NCI-H1048 (cell line): ENCODE measurements at regions not wholly inside any gene's neighbourhood (a gene's known extent, or its start where the extent isn't known, plus 50 kb on each side); places are given as distances from the start of the nearest gene placed in this dataset.

Experiments
- DNase-seq: peaks from one replicate; lab custom pipeline; 2025; lab: John Stamatoyannopoulos, UW

DNA sequence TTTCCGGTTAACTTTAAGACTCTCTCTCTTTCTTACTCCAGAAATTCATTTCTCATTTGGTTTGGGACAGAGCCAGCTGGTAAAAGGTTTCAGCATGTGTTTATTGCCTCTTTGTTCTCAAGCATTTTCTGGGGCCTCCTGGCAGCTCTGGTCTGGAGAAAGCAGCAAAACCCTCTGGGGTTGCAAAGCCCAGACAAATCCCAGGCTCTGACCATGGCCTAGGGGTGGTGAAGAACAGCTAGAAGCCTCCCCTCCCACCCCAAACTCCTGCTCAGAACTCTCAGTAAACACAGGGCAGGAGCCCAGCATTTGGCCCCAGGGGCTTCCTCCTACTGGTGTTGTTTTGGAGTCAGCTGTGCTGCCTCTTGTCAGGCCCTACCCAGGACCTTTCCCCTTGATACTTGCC lies 124.2 kb upstream of the SERP2 start:
- DNase-seq = no peak

GRCh38 chr13:44252938-44253337 lies 120.7 kb upstream of the SERP2 start:
- DNase-seq = no peak

DNA sequence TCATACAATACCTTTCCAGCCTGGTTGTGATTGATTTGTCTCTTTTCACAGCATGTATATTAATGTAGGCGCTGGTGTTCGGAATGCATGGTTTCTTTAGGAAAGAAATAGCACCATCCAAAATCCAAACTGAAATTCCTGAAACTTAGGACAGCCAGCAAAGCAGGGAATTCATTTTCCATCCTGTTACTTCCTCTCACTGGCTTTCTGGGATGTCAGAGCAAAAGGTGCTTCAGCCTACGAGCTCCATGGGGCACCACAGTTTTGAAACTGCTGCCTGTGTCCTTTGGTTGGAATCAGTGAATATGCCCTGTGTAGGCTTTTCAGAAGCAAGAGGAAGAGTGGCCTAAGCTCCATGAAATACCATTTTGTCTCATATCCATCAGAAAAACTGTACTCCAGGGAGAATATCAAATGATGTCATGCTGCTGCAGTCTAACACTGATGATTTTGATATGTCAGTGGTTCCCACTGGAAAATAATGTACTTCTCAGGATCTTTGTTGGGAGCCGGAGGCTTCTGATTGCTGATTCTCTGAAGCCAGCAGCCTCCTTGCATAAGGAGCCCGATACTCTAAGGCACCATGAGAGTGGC lies 117.8 kb upstream of the SERP2 start:
- DNase-seq = no peak

DNA sequence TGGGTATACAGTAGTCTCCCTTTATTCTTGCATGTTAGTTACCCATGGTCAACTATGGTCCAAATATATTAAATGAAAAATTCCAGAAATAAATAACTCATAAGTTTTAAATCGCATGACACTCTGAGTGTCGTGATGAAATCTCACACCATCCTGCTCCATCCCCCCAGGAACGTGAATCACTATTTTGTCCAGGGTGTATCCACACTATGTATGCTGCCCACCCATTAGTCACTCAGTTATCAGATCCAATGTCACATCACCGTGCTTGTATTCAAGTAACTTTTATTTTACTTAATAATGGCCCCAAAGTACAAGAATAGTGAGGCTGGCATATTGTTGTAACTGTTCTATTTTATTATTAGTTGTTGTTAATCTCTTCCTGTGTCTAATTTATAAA lies 115.8 kb upstream of the SERP2 start:
- no peak for DNase-seq

GRCh38 chr13:44259045-44260027 lies 114.3 kb upstream of the SERP2 start:
- no peak for DNase-seq

- no peak for DNase-seq
Measured at GRCh38 chr13:44260336-44260735, 113.3 kb upstream of the SERP2 start.

DNA sequence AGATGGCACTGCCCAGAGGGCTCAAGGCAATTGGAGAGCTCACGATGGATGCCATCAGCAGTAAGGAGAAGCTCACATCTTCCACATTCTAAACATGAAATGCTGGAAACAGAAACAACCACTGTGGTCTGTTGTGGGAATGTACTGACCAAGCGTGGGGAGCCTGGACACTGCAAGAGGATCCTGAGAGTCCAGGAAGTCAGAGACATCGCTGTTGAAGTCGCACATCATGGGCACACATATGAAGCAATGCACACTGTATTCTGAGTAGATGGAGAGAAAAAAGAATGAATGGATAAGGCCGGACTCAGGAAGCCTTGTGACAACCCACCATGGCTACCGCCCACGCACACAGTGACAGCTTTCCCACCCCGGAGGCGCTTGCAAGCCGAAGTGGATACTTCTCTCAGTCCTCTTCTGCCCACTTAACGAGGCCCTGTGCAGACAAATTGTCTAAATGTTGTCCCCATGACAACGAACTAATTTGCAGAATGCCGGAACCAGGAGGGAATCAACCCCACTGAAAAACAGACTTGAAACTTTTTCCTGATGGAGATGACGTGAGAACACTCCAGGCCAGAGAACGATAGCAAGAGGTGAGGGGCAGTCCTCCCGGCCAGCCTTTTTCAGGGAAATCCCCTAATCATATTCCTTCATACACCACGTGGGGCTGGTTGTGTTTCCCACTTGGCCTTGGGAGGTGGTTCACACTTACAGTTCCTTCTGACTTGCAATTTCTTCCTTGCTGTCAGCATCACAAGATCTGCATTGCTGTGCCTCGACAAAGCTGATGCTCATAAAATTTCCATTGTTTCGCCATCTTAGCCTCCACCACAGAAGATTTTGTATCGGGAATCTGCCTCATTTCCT lies 109.6 kb upstream of the SERP2 start:
- DNase-seq = no peak

GRCh38 chr13:44266305-44266704 lies 107.3 kb upstream of the SERP2 start:
- no peak for DNase-seq

DNA sequence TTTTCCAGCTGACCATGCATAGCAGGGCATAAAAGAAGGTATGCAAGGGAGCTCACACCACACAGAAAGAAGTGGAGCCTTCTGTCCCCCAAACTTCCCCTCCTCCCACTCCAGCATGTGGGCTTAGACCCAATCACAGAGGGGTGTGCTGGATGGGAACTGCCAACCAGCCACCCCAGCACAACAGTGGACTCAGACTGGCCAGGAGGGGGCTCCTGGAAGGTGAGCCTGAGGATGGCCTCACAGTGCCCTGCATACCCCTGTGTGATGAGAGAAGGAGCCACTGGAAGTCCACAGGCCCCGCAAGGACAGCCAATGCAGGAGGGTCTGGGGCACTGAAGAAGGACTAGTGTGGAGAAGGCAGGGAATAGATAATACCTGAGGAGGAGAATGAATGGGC lies 106.9 kb upstream of the SERP2 start:
- DNase-seq = no peak

DNA sequence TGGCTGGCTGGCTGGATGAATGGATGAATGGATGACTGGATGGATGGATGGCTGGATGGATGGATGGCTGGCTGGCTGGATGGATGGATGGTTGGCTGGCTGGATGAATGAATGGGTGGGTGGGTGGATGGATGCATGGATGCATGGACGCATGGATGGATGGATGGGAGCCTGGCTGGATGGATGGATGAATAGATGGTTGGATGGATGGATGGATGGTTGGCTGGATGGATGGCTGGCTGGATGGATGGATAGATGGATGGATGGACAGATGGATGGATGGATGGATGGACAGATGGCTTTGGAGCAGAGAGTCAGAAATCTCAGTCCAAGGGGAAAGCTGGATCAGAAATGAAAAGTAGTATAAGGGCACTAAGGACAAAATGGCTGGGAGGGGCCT lies 106.4 kb upstream of the SERP2 start:
- DNase-seq = no peak

DNA sequence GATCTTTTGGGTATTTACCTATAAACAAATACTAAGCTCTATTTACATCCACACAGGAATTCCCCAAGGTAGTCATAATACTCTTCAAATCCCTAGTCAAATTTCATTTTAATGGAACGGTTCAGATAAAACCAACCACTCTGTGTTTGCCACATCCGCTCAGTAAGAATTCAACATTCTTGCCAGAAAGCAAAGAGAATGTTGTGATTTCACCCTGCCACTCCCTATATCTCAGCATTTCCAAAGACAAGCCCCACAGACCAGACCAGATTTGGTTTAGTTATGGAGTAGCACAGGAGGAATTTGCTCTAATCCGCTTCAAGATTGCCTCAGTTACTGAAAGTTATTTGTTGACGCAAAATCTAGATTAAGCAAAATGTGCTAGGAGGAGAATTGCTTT lies 105.6 kb upstream of the SERP2 start:
- no peak for DNase-seq

DNA sequence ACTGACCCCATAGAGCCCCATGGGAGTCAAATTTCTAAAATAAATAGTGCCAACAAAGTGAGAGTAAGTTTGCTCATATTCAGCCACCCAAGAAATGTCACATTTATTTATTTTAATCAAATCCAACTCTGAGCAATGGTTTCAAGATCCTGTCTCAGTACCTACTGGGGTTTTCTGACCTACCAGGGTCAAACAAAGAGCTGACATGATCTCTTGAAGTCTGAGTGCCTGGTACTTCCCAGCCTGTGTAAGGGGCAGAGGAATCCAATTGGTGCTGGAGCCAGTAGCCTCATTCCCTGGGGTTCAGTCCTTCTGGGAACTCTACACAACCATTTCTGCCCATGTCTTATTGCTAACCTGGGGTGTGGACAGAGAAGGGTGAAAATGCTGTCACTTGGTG lies 104.6 kb upstream of the SERP2 start:
- no peak for DNase-seq

DNA sequence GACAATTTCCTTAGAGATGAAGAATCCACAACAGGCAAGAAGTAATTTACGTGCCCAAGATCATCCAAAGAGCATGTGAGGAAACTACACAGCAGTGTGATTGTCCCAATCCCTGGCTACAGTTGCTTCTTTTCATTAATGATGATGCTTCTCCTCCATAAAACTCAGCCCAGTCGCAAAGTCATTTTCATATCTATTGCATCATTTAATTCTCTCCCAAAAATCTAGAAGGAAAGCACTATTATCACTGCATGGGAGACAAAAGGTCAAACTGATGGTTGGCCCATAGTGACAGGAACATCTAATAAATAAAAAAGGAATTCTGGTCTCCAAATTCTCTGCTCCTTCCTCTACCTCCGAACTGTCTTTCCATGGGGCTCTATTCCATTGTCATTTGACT lies 103.5 kb upstream of the SERP2 start:
- DNase-seq = no peak

DNA sequence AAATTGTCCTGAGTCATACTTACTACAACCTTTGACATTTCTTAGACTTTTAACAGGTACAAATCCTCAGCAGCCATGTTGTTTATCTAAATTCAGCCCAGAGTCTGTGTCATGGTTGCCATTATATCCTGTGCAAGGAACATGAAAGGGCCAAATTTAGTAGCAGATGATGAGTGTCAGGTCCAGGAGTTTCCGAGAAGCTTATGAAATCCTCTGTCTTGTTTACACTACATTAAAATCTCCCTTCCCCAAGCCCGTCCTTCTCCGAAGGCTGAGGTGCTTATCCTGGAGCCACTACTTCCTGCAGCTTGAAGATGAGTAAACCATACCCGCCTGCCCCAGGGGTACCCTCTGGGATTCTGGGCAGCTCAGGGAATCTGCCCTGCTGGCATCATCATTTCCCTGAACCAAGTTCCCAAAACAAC lies 102.6 kb upstream of the SERP2 start:
- DNase-seq = no peak

DNA sequence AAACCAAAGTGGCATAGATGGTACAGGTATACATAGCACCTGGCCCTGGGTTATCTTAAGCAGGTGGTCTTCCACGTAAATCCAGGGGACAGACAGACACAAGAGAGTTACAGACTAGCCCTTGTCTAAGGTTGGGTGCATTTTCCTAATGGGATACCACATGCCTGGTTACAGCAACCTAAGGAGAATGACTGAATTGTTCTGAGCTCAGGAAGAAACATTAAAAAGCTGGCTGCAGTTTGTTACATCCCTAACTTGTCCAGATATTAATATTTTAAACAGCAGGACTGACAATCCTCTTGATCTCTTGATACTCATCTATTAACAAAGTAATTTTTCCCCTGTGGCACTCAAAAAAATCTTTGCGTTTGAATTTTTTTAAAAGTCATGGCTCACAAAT lies 102.2 kb upstream of the SERP2 start:
- DNase-seq = no peak

- DNase-seq = no peak
Measured at GRCh38 chr13:44271915-44272341, 101.7 kb upstream of the SERP2 start.

- DNase-seq = no peak
Measured at GRCh38 chr13:44272692-44273091, 100.9 kb upstream of the SERP2 start.

GRCh38 chr13:44273216-44273615 lies 100.4 kb upstream of the SERP2 start:
- no peak for DNase-seq

- no peak for DNase-seq
Measured at GRCh38 chr13:44273991-44274770, 99.4 kb upstream of the SERP2 start.

- no peak for DNase-seq
Measured at GRCh38 chr13:44274771-44275205, 98.8 kb upstream of the SERP2 start.

GRCh38 chr13:44275381-44275780 lies 98.2 kb upstream of the SERP2 start:
- DNase-seq = no peak

- no peak for DNase-seq
Measured at GRCh38 chr13:44276061-44276460, 97.6 kb upstream of the SERP2 start.
